ENCODE measurements at regions not wholly inside any gene's neighbourhood (a gene's known extent, or its start where the extent isn't known, plus 50 kb on each side); places are given as distances from the start of the nearest gene placed in this dataset.

DNA sequence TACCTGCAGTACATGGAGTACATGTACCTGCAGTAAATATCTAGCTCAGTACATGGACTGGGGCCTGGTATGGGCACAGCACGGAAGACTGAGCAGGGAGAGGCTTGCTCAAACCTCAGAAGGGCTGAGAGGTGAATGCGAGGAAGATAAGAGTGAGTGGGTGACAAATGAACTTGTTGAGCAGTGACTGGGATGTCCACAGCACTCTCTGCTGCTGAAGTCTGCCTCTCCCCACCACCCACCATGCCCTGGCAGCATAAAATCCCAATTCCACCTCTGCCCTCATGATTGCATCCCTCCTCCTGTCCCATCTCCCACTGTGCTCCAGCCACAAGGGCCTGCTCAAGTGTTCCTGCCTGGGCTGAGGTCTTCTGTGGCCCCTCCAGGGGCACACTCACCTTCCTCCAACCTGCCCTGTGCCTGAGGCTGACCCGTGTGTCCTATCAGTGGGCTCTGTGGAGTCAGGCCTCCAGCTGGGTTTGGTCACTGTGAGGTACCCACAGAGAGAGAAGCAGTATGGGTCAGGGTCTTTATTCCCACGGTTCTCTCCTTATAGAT, 114.2 kb downstream of the FOXD2 start:
- H3K4me3 ChIP-seq: no peak overlapping the region
- TF ChIP-seq, protein P1, sequence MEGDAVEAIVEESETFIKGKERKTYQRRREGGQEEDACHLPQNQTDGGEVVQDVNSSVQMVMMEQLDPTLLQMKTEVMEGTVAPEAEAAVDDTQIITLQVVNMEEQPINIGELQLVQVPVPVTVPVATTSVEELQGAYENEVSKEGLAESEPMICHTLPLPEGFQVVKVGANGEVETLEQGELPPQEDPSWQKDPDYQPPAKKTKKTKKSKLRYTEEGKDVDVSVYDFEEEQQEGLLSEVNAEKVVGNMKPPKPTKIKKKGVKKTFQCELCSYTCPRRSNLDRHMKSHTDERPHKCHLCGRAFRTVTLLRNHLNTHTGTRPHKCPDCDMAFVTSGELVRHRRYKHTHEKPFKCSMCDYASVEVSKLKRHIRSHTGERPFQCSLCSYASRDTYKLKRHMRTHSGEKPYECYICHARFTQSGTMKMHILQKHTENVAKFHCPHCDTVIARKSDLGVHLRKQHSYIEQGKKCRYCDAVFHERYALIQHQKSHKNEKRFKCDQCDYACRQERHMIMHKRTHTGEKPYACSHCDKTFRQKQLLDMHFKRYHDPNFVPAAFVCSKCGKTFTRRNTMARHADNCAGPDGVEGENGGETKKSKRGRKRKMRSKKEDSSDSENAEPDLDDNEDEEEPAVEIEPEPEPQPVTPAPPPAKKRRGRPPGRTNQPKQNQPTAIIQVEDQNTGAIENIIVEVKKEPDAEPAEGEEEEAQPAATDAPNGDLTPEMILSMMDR (IDR thresholded peaks at IDR 0.05): no peak
- no peaks in the 10 kb centered on the region for H3K9me3 ChIP-seq
- ATAC-seq: no peak
- no peaks in the 10 kb centered on the region for H3K27me3 ChIP-seq
- H3K36me3 ChIP-seq: no peaks in the 10 kb centered on the region
- intact Hi-C loops (cut with DNase I): no loop called here
- no peak overlapping the region for H3K27ac ChIP-seq
- no peak for DNase-seq
- H3K4me1 ChIP-seq: no peaks in the 10 kb centered on the region
- WGBS, 2 donors: 70 to 78% methylated on average over 4 of the region's 4 CpGs
- FAIRE-seq: no peak

DNA sequence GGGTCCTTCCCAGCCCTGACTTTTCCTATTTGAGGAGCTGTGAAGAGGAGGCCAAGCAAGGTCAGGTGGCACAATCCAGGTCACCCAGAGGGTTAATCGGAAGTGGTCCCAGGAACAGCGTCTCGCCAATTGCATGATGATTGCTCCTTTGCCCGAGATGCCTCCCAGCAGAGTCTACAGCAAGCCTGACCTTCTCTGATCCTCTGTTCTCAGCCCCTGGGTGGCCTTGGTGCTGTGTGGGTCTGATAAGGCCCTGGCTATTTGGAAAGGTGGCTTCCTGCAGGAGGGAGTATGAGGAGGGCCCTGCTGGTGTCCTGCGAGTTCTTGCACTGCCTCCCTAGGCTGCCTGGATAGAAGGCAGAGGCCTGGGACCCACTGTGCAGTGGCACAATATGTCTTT, 116.2 kb downstream of the FOXD2 start:
- no peaks in the 10 kb centered on the region for H3K36me3 ChIP-seq
- peaks cover 0 to 4% (median 4%) of the 10 kb centered on the region in 3 donors for H3K4me1 ChIP-seq
- intact Hi-C loops (cut with DNase I): no loop called here
- TF ChIP-seq, protein P1 (IDR thresholded peaks at IDR 0.05): no peak
- no peaks in the 10 kb centered on the region for H3K27me3 ChIP-seq
- no peak overlapping the region for H3K27ac ChIP-seq
- H3K9me3 ChIP-seq: no peaks in the 10 kb centered on the region
- ATAC-seq (no peak), DNase-seq (no peak), FAIRE-seq (no peak)
- no peak overlapping the region for H3K4me3 ChIP-seq
- WGBS, 2 donors: 47 to 60% methylated on average over 5 of the region's 5 CpGs

DNA sequence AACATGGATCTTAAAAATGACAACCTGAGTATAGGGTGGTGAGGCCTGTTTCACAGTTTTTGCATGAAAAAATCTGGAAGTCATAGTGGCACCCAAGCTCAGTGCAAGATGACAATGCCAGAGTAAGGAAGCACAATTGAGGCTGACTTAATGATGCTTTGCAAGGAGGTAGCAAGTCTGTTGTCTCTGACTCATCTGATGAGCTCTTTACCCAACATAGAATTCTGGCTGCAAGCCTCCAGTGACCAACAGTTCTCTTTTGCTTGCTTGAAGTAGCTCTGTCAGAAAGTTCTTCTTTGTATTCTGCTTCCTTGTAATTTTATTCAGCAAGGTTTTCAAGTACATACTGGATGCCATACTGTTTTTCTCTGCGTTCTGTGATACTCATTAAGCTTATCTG, 117.1 kb downstream of the FOXD2 start:
- H3K27ac ChIP-seq: no peak overlapping the region
- H3K36me3 ChIP-seq: no peaks in the 10 kb centered on the region
- H3K27me3 ChIP-seq: no peaks in the 10 kb centered on the region
- DNase-seq: no peak
- WGBS, 2 donors: 90 to 93% methylated on average over 1 of the region's 1 CpG
- no peak for FAIRE-seq
- H3K4me3 ChIP-seq: no peak overlapping the region
- H3K4me1 ChIP-seq: peaks cover 3 to 12% (median 12%) of the 10 kb centered on the region in 3 donors
- TF ChIP-seq, protein P1 (IDR thresholded peaks at IDR 0.05): no peak
- no peak for ATAC-seq
- no peaks in the 10 kb centered on the region for H3K9me3 ChIP-seq
- intact Hi-C loops (cut with DNase I): no loop called here

DNA sequence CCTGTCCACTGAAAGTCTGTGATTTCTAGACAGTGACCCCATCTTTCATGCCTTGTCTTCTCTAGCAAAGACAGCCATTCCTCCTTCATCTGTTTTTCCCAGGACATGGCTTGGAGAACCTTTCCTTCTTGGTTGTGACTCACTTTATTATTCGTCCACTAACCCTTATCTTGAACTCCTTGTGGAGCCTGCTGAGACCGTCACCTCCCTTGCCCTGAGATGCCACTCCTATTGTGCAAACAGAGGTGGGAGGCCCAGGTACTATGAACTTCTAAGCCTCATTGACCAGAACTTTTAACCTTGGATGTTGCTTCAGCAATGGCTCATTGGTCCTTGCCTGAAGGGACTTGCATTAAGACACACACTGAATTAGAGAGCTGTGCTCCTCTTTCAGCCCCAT, 117.5 kb downstream of the FOXD2 start:
- H3K4me1 ChIP-seq: peaks cover 7 to 16% (median 16%) of the 10 kb centered on the region in 3 donors
- DNase-seq (no peak), FAIRE-seq (no peak), ATAC-seq (no peak)
- WGBS, 2 donors: 59 to 64% methylated on average over 2 of the region's 2 CpGs
- H3K27ac ChIP-seq: no peak overlapping the region
- H3K36me3 ChIP-seq: no peaks in the 10 kb centered on the region
- H3K4me3 ChIP-seq: no peak overlapping the region
- H3K9me3 ChIP-seq: no peaks in the 10 kb centered on the region
- no peaks in the 10 kb centered on the region for H3K27me3 ChIP-seq
- intact Hi-C loops (cut with DNase I): no loop called here
- TF ChIP-seq, protein P1 (IDR thresholded peaks at IDR 0.05): no peak

DNA sequence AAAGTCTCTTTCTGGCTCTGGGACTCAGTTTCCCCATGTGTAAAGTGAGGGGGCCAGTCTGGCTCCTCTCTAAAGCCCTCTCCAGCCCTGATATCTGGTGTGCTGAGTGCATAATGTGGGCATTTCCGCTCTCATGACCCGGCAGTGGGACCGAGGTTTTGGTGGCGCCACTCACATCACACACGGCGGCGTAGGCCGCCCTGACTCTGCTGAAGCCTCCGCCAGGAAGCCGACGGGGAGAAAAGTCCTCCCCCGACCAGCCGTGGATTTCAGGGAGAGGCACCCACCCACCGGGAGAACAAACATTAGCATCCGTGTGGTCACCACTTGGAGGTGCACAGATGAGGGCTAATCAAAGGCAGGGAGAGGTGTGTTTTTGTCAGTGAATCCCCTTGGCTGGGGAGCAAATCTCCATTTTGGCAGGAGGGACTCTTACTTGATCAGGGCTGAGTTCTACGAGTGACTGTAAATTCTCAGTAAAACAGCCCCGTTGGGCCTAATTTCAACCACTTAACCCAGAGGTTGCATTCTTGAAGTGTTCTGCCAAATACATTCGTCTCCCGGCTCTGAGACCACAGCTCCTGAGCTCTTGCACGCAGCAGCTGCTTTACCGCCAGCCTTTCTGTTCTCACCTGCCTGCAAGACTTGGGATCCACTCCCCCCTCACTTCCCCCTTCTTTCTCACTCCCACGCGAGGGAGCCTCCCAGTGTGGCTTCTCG, 118.2 kb downstream of the FOXD2 start:
- FAIRE-seq (no peak), ATAC-seq (no peak), DNase-seq (no peak)
- intact Hi-C loops (cut with DNase I): no loop called here
- peaks cover 12 to 23% (median 23%) of the 10 kb centered on the region in 3 donors for H3K4me1 ChIP-seq
- no peak overlapping the region for H3K27ac ChIP-seq
- H3K9me3 ChIP-seq: no peaks in the 10 kb centered on the region
- TF ChIP-seq, protein P1 (IDR thresholded peaks at IDR 0.05): no peak
- 79 to 83% methylated on average over 24 of the region's 24 CpGs for WGBS, 2 donors
- no peaks in the 10 kb centered on the region for H3K36me3 ChIP-seq
- H3K4me3 ChIP-seq: no peak overlapping the region
- H3K27me3 ChIP-seq: no peaks in the 10 kb centered on the region

Data from pancreas (tissue), 10 donors.